GM21360 (cell line): ENCODE measurements at regions not wholly inside any gene's neighbourhood (a gene's known extent, or its start where the extent isn't known, plus 50 kb on each side); places are given as distances from the start of the nearest gene placed in this dataset.

Experiments used
- ATAC-seq: cut with Tn5 transposase; IDR thresholded peaks from one replicate; pipeline ENCODE4 v1.9.1; 2021; ENCODE audit warnings: mild to moderate bottlenecking, moderate library complexity; ENCODE audit not compliant: unreplicated experiment

DNA sequence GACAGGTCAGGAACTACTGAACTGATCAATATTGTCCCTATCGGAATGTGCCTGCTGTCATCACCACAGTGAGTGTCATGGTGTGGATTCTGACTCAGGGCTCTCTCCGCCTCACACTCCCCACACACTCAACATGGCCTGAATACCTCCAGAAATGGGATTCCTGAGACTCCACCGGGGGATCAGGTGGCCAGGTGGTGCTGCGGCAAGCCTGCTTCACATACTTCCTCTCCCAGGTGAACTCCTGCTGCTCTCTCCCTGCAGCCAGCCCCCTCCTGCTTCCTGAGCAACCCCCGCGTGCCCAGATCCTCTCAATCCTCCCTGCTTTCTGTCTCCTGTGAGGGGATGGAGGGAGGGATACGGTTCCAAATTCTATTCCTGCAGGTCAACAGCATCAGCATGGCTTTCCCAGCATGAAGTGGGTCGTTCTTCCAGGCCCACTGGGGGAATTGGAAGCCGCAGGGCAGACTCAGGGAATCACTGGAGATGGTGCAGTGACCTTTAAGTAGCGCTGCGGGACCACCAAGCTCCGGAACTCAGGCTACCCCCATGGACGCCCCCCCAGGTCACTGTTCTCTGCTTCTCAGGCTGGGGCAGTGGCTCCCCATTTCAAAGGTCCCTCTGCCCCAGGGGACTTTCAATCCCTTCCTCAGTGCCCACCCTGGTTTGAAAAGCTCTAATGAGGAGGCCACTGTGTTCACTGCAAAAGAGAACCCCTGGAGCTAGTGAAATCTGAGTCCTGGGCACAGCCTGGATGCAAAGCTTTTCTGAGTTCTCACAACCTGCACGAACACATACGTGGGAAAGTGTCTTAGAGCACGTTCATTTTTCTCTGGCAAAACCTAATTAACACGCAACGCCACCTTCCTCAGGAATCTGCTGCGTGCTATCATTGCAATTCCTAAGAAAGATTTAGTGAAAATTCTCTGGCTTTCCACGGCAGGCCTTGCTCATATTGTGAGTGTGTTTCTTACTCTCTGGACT lies 168.4 kb downstream of the ZFP36L2 start:
- no peak for ATAC-seq

GRCh38 chr2:43057026-43057741 lies 169.2 kb downstream of the ZFP36L2 start:
- ATAC-seq = no peak

GRCh38 chr2:43055985-43056384 lies 170.4 kb downstream of the ZFP36L2 start:
- ATAC-seq = no peak

DNA sequence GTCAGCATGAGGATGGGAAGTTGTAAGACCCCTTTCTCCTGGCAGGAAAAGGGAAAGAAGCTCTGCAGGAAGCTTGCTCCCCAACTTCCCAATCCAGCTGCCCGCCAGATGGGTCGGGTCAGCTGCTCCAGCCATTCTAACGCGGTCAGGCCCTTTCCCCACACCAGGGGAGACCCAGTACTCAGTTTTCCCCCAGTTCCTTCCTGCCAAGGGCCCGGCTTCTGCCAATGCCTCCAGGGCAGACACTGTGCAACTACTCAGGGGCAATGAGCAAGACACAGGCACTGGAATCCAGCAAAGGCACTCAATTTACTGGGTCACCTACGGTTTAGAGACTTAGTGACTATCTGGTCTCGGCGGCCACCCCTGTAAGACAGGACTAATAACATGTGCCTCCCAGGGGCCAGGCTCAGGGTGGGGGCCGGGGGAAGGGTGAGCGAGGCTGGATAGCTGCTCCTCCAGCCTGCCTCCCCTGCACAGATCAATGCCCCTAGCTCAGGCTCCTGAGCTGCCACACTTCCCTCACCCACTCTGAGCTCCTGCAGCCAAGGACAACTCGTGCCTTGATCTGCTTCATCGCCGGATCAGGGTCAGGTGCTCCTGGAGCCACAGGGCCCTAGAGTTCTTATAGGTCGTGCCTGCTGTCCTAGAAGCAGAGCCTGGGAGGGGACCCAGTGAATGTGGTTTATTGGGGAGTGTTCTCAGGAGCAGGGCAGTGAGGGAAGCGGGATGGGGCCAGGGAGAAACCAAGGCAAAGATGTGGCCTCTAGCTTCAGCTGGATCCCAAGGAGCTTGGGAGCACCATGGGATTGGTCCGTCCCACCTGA lies 171.1 kb downstream of the ZFP36L2 start:
- ATAC-seq = no peak

DNA sequence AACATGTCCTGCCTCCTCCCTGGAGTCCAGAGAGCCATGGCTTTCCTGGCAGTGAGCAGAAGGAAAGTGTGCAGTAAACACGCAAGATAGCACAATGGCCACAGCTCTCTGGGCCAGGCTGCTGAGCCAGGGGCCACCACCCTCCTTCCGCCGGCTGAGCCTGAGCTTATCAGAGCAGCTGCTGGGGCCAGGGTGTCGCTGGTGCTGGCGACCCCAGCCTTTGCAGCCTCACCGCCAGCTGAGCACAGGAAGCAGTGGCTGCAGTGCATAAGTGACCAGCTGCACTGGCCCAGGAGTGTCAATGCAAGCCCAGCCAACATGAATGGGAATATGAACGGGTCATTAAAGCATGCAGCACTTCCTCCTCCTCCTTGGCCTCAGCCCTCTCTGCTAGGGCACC lies 172.0 kb downstream of the ZFP36L2 start:
- ATAC-seq = no peak

DNA sequence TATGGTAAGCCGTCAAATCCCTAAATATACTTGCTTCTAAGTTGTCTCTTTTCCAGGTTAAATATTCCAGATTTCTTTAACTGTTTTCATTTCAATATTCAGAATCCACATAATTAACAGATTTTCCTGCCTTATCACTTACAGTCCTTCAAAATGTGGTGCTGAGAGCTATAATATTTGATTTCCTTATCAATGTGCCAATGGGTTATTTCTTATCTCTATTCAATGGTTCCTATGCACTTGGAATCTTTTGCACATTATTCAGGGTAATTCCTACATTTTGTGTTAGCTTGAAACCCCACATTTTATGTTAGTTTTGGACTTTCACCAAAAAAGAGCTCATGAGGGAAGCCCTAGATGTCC lies 173.5 kb downstream of the ZFP36L2 start:
- ATAC-seq = no peak

- ATAC-seq = no peak
Observed at GRCh38 chr2:43052204-43052943, 174.0 kb downstream of the ZFP36L2 start.

- ATAC-seq = no peak
Observed at GRCh38 chr2:43051338-43051737, 175.1 kb downstream of the ZFP36L2 start.

DNA sequence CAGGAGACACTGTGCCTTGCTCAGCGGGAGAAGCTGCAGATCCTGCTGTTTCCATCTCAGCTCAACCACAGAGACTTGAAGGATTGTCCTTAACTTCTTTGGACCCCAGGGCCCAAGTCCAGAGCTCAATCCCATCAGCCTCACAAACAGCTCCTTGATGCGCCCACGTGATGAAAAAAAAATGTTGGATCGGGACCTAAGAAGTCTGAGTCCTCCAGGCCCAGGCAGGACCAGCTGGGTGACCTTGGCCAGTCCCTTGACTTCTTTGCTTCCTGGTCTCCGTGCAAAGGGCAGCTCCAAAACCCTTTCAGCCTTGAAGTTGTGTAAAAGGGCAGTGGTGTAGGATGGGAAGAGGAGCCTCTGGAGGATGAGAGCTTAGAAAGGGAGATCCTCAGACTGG lies 175.5 kb downstream of the ZFP36L2 start:
- ATAC-seq = no peak

DNA sequence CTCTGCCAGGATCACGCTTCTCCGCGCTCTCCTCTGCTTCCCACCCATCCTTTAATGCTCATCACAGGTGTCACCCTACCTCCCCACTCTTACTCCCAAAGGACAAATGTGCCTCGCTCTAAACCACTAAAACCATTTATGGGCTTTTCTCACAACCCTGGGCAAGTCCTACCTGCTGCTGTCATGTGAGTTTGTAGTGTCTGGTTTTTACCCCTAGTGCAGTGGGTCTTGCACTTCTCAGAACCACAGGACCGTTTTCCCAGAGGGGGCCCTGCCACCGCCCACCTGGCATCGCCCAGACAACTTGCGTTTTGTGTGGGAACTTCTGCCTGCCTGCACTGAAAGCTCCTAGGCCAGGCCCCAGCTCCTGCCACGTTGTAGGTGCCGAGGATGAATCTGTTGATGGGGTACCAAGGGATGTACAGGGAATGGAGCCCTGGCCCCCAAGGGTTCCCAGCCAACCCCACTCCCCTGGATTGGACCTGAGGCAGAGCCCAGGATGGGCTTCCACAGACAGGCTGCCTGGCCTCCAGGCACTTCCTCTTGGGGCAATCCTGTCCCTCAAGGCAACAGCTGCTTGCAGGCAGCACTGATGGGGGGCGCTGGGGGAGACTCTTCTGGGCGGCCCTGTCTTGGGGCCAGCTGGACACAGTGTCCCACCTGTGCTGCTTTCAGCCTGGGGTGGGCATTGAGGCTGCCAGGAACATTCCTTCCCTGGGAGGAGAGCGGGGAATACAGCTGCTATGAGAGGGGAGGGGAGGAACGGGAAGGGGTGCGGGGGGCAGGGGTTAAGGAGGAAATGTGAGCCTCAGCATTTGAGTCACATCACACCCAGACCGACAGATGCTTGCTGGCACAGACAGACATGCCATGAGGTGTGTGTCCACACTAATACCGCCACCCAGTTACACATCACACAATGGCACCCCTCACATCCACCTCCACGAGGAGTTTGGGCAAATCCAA lies 176.3 kb downstream of the ZFP36L2 start:
- no peak for ATAC-seq

DNA sequence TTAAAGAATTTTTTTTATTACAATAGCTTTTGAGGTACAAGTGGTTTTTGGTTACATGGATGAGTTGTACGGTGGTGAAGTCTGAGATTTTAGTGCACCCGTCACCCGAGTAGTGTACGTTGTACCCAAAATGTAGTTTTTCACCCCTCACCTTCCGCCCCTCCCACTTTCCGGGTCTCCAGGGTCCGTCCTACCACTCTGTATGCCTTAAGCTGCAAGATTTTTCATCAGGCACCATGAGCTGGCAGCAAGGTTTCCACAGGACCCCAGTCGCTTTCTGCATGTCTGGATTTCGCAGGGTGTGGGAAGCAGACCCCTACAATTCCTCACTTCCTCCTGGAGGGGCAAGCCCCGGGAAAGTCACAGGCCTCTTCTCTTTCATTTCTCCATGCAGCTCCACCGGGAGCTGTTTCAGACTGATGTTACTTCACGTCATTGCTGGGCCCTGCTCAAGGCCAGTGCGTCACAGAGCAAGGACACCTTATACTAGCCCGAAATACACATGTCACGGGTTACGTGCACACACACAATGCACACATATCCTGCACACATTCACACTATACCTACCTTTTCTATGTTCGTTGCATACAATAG lies 179.1 kb downstream of the ZFP36L2 start:
- no peak for ATAC-seq

DNA sequence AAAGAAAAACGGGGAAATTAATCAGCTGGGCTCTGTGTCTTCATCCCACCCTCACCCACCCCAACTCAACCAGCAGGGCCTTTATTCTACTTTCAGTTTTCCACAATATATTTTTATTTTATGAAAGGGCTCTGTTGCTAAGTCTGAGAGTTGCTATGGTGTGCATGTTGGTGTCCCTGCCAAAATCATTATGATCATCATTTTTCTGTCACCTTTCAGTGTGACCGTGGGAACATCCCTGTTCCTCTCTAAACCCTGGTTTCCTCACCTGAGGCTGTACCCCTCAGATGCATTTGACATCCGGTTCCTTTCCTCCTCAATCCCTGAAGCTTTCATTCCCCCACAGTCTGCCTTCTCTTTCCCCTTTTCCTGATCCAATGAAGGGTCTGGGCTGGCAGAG lies 180.5 kb downstream of the ZFP36L2 start:
- ATAC-seq = no peak

GRCh38 chr2:43044093-43044681 lies 182.2 kb downstream of the ZFP36L2 start:
- ATAC-seq = no peak

- ATAC-seq = no peak
Observed at GRCh38 chr2:43043553-43043870, 182.9 kb downstream of the ZFP36L2 start.

DNA sequence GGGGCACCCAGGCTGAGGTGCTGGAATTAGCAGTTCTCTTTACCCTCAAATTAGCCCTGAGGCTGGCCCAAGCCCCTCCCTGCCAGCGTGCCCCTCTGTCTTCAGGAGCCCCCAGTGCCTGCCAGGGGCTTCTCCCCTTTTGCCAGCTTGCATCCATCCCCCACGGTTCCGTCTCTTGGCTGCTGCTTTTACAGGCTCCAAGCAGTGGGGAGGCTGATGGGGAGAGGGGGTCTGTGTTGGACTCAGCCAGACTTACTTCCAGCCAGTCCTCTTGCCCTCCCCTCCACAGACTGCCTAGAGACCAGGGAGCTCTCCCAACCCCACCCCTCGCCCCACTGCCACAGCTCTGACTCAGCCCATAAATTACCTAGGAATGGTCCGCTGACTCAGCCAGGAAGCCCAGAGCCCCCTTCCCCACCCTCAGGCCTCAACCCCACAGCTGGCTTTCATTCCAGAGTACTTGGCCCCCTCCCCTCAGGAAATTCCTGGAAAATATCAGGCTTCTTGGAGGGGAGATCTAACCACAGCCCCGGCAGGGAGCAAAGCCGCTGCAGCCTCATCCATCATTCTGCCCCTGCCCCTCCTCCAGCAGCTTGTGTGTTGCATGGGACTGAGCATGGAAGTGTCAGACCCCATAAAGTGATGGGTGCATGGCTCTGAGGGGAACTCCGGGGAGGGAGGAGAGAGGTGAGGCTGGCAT lies 184.6 kb downstream of the ZFP36L2 start:
- no peak for ATAC-seq

DNA sequence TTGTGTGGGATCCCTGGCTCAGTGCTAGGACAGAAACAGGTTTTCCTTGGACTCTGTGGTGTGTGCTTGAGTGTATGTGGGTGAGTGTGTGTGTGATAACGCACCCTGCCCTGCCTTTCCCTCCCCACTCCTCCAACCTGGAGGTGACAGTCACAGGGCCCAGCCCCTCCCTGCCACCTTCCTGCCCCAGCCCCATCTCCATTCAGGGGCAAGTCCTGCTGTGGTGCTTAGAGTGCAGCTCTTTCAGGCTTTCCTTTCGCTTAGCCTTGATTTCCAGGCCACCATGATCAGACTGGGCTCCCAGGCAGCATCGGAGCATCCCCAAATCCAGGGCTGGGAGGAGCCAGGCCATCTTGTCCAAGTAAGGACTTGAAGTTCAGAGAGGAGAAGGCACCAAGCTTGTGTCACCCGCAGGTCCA lies 185.2 kb downstream of the ZFP36L2 start:
- no peak for ATAC-seq

DNA sequence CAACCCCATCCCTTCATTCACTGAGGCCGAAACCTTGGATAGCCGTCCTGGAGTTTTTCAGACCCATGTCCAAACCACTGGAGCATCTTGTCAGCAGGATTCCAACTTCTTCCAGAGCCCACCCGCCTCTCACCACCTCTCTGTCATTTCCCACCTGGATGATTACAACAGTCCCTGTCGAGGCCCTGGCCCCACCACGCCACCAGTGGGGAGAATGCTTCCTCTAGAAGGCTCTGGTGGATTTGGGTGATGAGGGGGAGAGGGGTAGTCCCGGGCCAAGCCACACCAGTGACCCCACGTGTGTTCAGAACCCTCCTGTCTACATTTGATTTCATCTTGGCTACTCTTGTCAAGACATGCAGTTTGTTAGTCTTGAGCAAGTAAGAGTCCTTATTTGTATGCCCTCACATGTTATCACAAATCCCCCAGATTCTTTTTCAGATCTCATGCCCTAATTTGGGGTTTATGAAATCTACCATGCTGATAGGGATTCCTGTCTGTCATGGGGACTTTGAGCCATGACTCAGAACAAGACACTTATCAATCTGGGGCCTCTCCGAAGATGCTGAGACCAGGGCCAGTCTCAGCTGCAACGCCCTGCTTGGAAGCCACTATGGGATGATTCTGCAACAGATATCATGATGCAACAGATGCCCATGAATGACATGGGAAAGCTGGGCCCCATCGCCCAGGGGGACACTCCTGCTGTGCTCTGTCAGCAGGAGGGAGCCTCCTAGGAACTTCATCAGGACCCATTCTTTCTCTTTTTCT lies 186.1 kb downstream of the ZFP36L2 start:
- no peak for ATAC-seq
